Duodenal mucosa (tissue), 2 donors: ENCODE measurements at regions not wholly inside any gene's neighbourhood (a gene's known extent, or its start where the extent isn't known, plus 50 kb on each side); places are given as distances from the start of the nearest gene placed in this dataset.
A peak's percentile ranks its signal among the peaks of the same experiment; 100 is the strongest.

Experiments
- H3K27ac ChIP-seq: one replicate; pipeline ENCODE4 v1.7.0; 2013; ENCODE audit warnings: low read depth, low read length
- H3K27me3 ChIP-seq, 2 donors: one replicate each; pipeline ENCODE4 v1.7.0; 2013; ENCODE audit warnings: low read length in 2 of 2, control low read depth in 1 of 2; ENCODE audit not compliant: insufficient read depth in 2 of 2, control insufficient read depth in 1 of 2
- H3K36me3 ChIP-seq, 2 donors: one replicate each; pipeline ENCODE4 v1.7.0; 2013; ENCODE audit warnings: low read length in 2 of 2, control low read depth in 1 of 2; ENCODE audit not compliant: insufficient read depth in 2 of 2, control insufficient read depth in 1 of 2
- H3K4me1 ChIP-seq, 2 donors: one replicate each; pipeline ENCODE4 v1.7.0; 2013; ENCODE audit warnings: low read length in 2 of 2, control low read depth in 1 of 2; ENCODE audit not compliant: insufficient read depth in 2 of 2, control insufficient read depth in 1 of 2
- H3K4me3 ChIP-seq, 2 donors: one replicate each; pipeline ENCODE4 v1.7.0; 2013; ENCODE audit warnings: low read length in 2 of 2, low read depth in 1 of 2
- H3K9ac ChIP-seq, 2 donors: one replicate each; pipeline ENCODE4 v1.7.0; 2013; ENCODE audit warnings: low read length in 2 of 2, low read depth in 1 of 2
- H3K9me3 ChIP-seq, 2 donors: one replicate each; pipeline ENCODE4 v1.7.0; 2013; ENCODE audit warnings: low read length in 2 of 2, control low read depth in 1 of 2; ENCODE audit not compliant: control insufficient read depth in 1 of 2

- no peaks in the 10 kb centered on the region for H3K36me3 ChIP-seq
- H3K9ac ChIP-seq, result no peak overlapping the region
- no peaks in the 10 kb centered on the region for H3K4me1 ChIP-seq
- H3K27me3 ChIP-seq, result no peaks in the 10 kb centered on the region
- H3K27ac ChIP-seq, result no peak overlapping the region
- H3K9me3 ChIP-seq, result peaks cover 70 to 77% of the 10 kb centered on the region in 2 donors
- no peak overlapping the region for H3K4me3 ChIP-seq
Measured at GRCh38 chr15:25181293-25182097, 226.7 kb downstream of the SNRPN start.

GRCh38 chr15:25182098-25182478 is 227.3 kb downstream of the SNRPN start:
- peaks cover 68 to 71% of the 10 kb centered on the region in 2 donors for H3K9me3 ChIP-seq
- H3K4me1 ChIP-seq, result no peaks in the 10 kb centered on the region
- H3K4me3 ChIP-seq, result no peak overlapping the region
- no peak overlapping the region for H3K9ac ChIP-seq
- H3K27me3 ChIP-seq, result no peaks in the 10 kb centered on the region
- H3K36me3 ChIP-seq, result no peaks in the 10 kb centered on the region
- no peak overlapping the region for H3K27ac ChIP-seq

GRCh38 chr15:25182736-25183445 is 228.1 kb downstream of the SNRPN start:
- Histone ChIP-seq H3K4me3 (no peak overlapping the region), H3K4me1 (no peaks in the 10 kb centered on the region), H3K36me3 (no peaks in the 10 kb centered on the region), H3K27me3 (no peaks in the 10 kb centered on the region), H3K9ac (no peak overlapping the region), H3K27ac (no peak overlapping the region), H3K9me3 (peaks cover 67 to 73% of the 10 kb centered on the region in 2 donors)

GRCh38 chr15:25183581-25184251 is 228.9 kb downstream of the SNRPN start:
- H3K4me1 ChIP-seq, result no peaks in the 10 kb centered on the region
- H3K36me3 ChIP-seq, result no peaks in the 10 kb centered on the region
- H3K27ac ChIP-seq, result no peak overlapping the region
- peaks cover 71 to 74% of the 10 kb centered on the region in 2 donors for H3K9me3 ChIP-seq
- H3K27me3 ChIP-seq, result no peaks in the 10 kb centered on the region
- H3K4me3 ChIP-seq, result no peak overlapping the region
- H3K9ac ChIP-seq, result no peak overlapping the region

- Histone ChIP-seq H3K27ac (no peak overlapping the region), H3K4me3 (no peak overlapping the region), H3K36me3 (no peaks in the 10 kb centered on the region), H3K4me1 (no peaks in the 10 kb centered on the region), H3K9ac (no peak overlapping the region), H3K9me3 (peaks cover 69 to 72% of the 10 kb centered on the region in 2 donors), H3K27me3 (no peaks in the 10 kb centered on the region)
Measured at GRCh38 chr15:25184356-25185155, 229.8 kb downstream of the SNRPN start.

GRCh38 chr15:25185156-25185710 is 230.4 kb downstream of the SNRPN start:
- no peak overlapping the region for H3K9ac ChIP-seq
- no peaks in the 10 kb centered on the region for H3K36me3 ChIP-seq
- no peaks in the 10 kb centered on the region for H3K4me1 ChIP-seq
- no peak overlapping the region for H3K27ac ChIP-seq
- peaks cover 66 to 73% of the 10 kb centered on the region in 2 donors for H3K9me3 ChIP-seq
- H3K27me3 ChIP-seq, result no peaks in the 10 kb centered on the region
- peak overlapping the region in 1 of 2 donors; percentile 10 for H3K4me3 ChIP-seq

- Histone ChIP-seq H3K4me1 (no peaks in the 10 kb centered on the region), H3K9me3 (peaks cover 67 to 72% of the 10 kb centered on the region in 2 donors), H3K27me3 (no peaks in the 10 kb centered on the region), H3K4me3 (no peak overlapping the region), H3K36me3 (no peaks in the 10 kb centered on the region), H3K9ac (no peak overlapping the region), H3K27ac (no peak overlapping the region)
Measured at GRCh38 chr15:25185791-25186190, 231.0 kb downstream of the SNRPN start.

GRCh38 chr15:25186411-25186810 is 231.6 kb downstream of the SNRPN start:
- Histone ChIP-seq H3K4me3 (no peak overlapping the region), H3K9me3 (peaks cover 66 to 71% of the 10 kb centered on the region in 2 donors), H3K36me3 (no peaks in the 10 kb centered on the region), H3K9ac (no peak overlapping the region), H3K4me1 (no peaks in the 10 kb centered on the region), H3K27ac (no peak overlapping the region), H3K27me3 (no peaks in the 10 kb centered on the region)

- peaks cover 63 to 69% of the 10 kb centered on the region in 2 donors for H3K9me3 ChIP-seq
Measured at GRCh38 chr15:25186906-25187645, 232.3 kb downstream of the SNRPN start.

More at GRCh38 chr15:25186906-25187645, 232.3 kb downstream of the SNRPN start:
- no peak overlapping the region for H3K9ac ChIP-seq
- H3K4me3 ChIP-seq, result no peak overlapping the region
- H3K27me3 ChIP-seq, result no peaks in the 10 kb centered on the region
- no peaks in the 10 kb centered on the region for H3K36me3 ChIP-seq
- no peaks in the 10 kb centered on the region for H3K4me1 ChIP-seq
- no peak overlapping the region for H3K27ac ChIP-seq
